Umbilical cord (tissue), 1 donor: ENCODE measurements at regions not wholly inside any gene's neighbourhood (a gene's known extent, or its start where the extent isn't known, plus 50 kb on each side); places are given as distances from the start of the nearest gene placed in this dataset.
"Not testable (repeated sequence)": the region's sequence is repeated elsewhere in the genome, so short reads cannot be mapped to it uniquely, and the experiment has no call there.

Experiments used
- DNase-seq: peaks from one replicate; pipeline ENCODE4 v3.0.0-alpha.2; 2015; ENCODE audit warnings: low spot score

- DNase-seq = not testable (repeated sequence)
Observed at GRCh38 chr4:126412310-126412709, 1097.6 kb downstream of the FAT4 start.

GRCh38 chr4:126414741-126415140, 1100.0 kb downstream of the FAT4 start:
- no peak for DNase-seq

- DNase-seq = no peak
Observed at GRCh38 chr4:126419266-126419665, 1104.5 kb downstream of the FAT4 start.

- no peak for DNase-seq
Observed at GRCh38 chr4:126427853-126428252, 1113.1 kb downstream of the FAT4 start.

GRCh38 chr4:126431049-126431448, 1116.3 kb downstream of the FAT4 start:
- no peak for DNase-seq

- no peak for DNase-seq
Observed at GRCh38 chr4:126435491-126435890, 1120.7 kb downstream of the FAT4 start.

GRCh38 chr4:126440297-126440696, 1125.5 kb downstream of the FAT4 start:
- no peak for DNase-seq

GRCh38 chr4:126441173-126442035, 1126.6 kb downstream of the FAT4 start:
- DNase-seq = peak; percentile 17

- DNase-seq = no peak
Observed at GRCh38 chr4:126445596-126445995, 1130.8 kb downstream of the FAT4 start.

- DNase-seq = peak; percentile 53
Observed at GRCh38 chr4:126446917-126447316, 1132.2 kb downstream of the FAT4 start.

- no peak for DNase-seq
Observed at GRCh38 chr4:126448086-126448845, 1133.5 kb downstream of the FAT4 start.

GRCh38 chr4:126451237-126451873, 1136.6 kb downstream of the FAT4 start:
- DNase-seq = peak; percentile 11

GRCh38 chr4:126455865-126456264, 1141.1 kb downstream of the FAT4 start:
- no peak for DNase-seq

- DNase-seq = no peak
Observed at GRCh38 chr4:126458993-126459392, 1144.2 kb downstream of the FAT4 start.

GRCh38 chr4:126465341-126465740, 1150.6 kb downstream of the FAT4 start:
- no peak for DNase-seq

- DNase-seq = no peak
Observed at GRCh38 chr4:126466848-126467247, 1152.1 kb downstream of the FAT4 start.

- no peak for DNase-seq
Observed at GRCh38 chr4:126468144-126468543, 1153.4 kb downstream of the FAT4 start.

GRCh38 chr4:126470862-126471261, 1156.1 kb downstream of the FAT4 start:
- DNase-seq = no peak

GRCh38 chr4:126475730-126476129, 1157.0 kb upstream of the INTU start:
- no peak for DNase-seq

GRCh38 chr4:126479709-126480108, 1153.0 kb upstream of the INTU start:
- no peak for DNase-seq

GRCh38 chr4:126482311-126482710, 1150.4 kb upstream of the INTU start:
- DNase-seq = peak; percentile 87

- DNase-seq = no peak
Observed at GRCh38 chr4:126486377-126486776, 1146.4 kb upstream of the INTU start.
